IPS-18a (cell line): ENCODE measurements at regions not wholly inside any gene's neighbourhood (a gene's known extent, or its start where the extent isn't known, plus 50 kb on each side); places are given as distances from the start of the nearest gene placed in this dataset.
"Not testable (repeated sequence)": the region's sequence is repeated elsewhere in the genome, so short reads cannot be mapped to it uniquely, and the experiment has no call there.

Source experiments
- H3K27ac ChIP-seq: one replicate; pipeline ENCODE4 v1.5.1; 2013; ENCODE audit warnings: low read length
- H3K27me3 ChIP-seq: one replicate; pipeline ENCODE4 v1.6.1; 2013; ENCODE audit warnings: mild to moderate bottlenecking, low read length; ENCODE audit not compliant: control insufficient read depth, insufficient read depth
- H3K36me3 ChIP-seq: one replicate; pipeline ENCODE4 v1.6.1; 2013; ENCODE audit warnings: low read depth, low read length; ENCODE audit not compliant: control insufficient read depth
- H3K4me1 ChIP-seq: one replicate; pipeline ENCODE4 v1.6.1; 2013; ENCODE audit warnings: low read depth, low read length; ENCODE audit not compliant: control insufficient read depth
- H3K4me3 ChIP-seq: one replicate; pipeline ENCODE4 v1.5.1; 2013; ENCODE audit warnings: low read length
- H3K9ac ChIP-seq: one replicate; pipeline ENCODE4 v1.6.1; 2013; ENCODE audit warnings: mild to moderate bottlenecking, low read length, moderate library complexity
- H3K9me3 ChIP-seq: one replicate; pipeline ENCODE4 v1.6.1; 2013; ENCODE audit warnings: low read depth, low read length; ENCODE audit not compliant: control insufficient read depth

DNA sequence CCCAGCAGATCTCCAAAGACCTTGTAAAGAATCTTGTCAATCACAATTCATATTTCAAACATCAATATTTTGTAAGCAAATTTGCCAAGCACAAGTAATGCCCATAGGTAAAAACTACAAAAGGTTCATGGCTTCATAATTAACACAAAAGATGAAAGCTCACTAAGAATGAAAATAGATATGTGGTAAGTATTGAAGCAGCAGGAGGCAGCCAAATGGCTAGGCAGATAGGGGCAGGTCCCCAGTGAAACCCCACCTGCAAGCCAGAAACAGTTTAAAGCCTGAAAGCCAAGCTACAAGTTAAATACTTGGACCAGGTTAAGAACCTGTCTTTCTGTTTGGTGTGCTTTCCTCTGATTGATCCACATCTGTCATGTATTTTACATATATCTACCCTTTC is 942.6 kb upstream of the SPRY2 start:
- peaks cover 6% of the 10 kb centered on the region for H3K9me3 ChIP-seq
- no peaks in the 10 kb centered on the region for H3K36me3 ChIP-seq
- H3K9ac ChIP-seq: no peak overlapping the region
- no peak overlapping the region for H3K27ac ChIP-seq
- H3K4me1 ChIP-seq: no peaks in the 10 kb centered on the region
- H3K4me3 ChIP-seq: no peak overlapping the region
- no peaks in the 10 kb centered on the region for H3K27me3 ChIP-seq

DNA sequence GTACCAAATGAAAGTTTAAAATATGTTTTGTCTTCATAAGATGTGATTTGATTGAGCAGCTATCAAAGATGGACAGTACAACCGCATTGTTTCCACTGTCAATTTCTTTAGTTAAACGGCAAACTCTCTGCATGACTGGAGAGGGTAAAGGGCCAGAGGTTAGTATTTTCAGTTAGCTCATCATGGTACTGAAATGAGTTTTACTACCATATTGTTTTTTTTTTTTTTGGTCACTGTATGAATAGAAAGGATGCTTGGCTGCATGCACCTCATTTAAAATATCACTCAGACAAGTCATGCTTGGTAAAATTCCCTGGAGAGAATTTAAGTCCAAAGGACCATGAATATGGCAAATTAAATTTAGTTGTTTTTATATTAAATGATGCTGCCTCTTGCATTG is 942.1 kb upstream of the SPRY2 start:
- H3K36me3 ChIP-seq: no peaks in the 10 kb centered on the region
- H3K9me3 ChIP-seq: peaks cover 6% of the 10 kb centered on the region
- no peak overlapping the region for H3K4me3 ChIP-seq
- no peak overlapping the region for H3K9ac ChIP-seq
- H3K4me1 ChIP-seq: no peaks in the 10 kb centered on the region
- no peak overlapping the region for H3K27ac ChIP-seq
- no peaks in the 10 kb centered on the region for H3K27me3 ChIP-seq

DNA sequence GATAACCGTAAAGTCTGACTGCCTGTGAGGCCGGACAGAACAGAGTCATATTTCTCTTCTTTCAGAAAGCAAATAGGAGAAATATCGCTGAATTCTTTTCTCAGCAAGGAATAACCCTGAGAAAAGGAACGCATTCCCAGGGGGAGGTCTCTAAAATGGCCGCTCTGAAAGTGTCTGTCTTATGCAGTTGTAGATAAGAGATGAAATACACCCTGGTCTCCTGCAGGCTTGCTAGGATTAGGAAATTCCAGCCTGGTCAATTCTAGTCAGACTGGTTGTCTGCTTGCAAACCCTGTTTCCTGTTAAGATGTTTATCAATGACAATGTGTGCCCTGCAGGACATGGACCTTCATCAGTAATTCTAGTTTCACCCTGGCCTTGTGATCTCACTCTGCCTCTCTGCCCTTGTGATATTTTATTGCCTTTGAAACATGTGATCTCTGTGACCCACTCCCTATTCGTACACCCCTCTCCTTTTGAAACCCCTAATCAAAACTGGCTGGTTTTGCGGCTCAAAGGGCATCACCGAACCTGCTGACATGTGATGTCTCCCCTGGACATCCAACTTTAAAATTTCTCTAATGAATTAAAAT is 934.8 kb upstream of the SPRY2 start:
- Histone ChIP-seq H3K4me3 (no peak overlapping the region), H3K27ac (no peak overlapping the region), H3K27me3 (no peaks in the 10 kb centered on the region), H3K4me1 (no peaks in the 10 kb centered on the region), H3K9ac (no peak overlapping the region), H3K9me3 (no peaks in the 10 kb centered on the region), H3K36me3 (no peaks in the 10 kb centered on the region)

DNA sequence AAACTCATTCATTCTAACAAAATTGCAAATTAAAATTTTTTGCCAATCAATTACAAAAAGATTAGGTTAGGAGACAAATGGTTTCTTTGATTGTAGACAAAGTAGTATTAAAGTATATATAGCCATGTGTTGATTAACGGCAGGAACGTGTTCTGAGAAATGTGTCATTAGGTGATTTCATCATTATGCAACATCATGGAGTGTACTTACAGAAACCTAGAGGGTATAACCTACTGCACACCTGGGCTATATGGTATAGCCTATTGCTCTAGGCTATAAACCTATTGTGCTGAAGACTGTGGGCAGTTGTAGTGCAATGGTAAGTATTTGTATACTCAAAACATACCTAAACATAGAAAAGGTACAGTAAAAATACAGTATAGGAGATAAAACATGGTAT is 906.8 kb upstream of the SPRY2 start:
- Histone ChIP-seq H3K9me3 (no peaks in the 10 kb centered on the region), H3K36me3 (no peaks in the 10 kb centered on the region)

DNA sequence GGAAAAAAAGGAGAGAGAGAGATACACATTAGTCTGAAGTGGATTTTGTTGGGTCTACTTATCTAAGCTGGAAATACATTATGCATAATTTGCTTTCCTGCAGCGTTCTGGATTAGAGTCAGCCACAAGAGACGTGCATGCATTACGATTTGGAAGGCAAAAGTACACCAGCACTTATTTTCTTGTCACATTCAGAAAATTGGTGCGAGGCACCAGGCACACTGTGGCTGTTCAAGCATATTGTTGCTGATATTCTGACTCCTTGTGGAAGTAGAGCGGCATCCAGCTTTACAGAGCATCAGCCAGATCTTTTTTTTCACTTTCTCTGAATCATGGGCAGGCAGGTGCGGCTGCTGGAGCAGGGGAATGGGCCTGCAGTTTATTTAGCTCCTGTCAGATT is 905.6 kb upstream of the SPRY2 start:
- no peaks in the 10 kb centered on the region for H3K27me3 ChIP-seq
- H3K4me3 ChIP-seq: no peak overlapping the region
- H3K36me3 ChIP-seq: no peaks in the 10 kb centered on the region
- no peaks in the 10 kb centered on the region for H3K9me3 ChIP-seq
- no peak overlapping the region for H3K27ac ChIP-seq
- H3K4me1 ChIP-seq: no peaks in the 10 kb centered on the region
- no peak overlapping the region for H3K9ac ChIP-seq

More for the DNA sequence above, 906.8 kb upstream of the SPRY2 start:
- Histone ChIP-seq H3K9ac (no peak overlapping the region), H3K4me3 (no peak overlapping the region), H3K27ac (no peak overlapping the region), H3K4me1 (no peaks in the 10 kb centered on the region), H3K27me3 (no peaks in the 10 kb centered on the region)

DNA sequence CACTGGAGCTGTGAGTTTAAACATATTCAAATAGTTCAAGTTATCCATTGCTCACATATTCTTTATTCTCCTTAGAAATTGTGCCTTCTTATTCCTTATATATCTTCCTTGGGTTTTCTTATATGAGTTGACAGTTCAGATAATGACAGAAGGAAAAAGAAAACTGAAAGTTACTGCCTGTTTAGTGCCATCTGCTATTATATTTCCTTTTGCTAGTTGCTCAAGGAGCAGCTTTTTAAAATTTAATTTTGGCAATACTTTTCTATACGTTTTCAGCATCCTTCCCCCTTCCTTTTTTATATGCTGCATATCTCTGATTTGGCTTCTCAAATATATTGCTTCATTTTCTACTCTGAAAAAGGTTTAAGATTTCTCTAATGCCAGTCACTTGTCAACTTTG is 903.1 kb upstream of the SPRY2 start:
- no peak overlapping the region for H3K4me3 ChIP-seq
- H3K36me3 ChIP-seq: no peaks in the 10 kb centered on the region
- H3K9ac ChIP-seq: no peak overlapping the region
- no peak overlapping the region for H3K27ac ChIP-seq
- H3K9me3 ChIP-seq: no peaks in the 10 kb centered on the region
- no peaks in the 10 kb centered on the region for H3K27me3 ChIP-seq
- H3K4me1 ChIP-seq: no peaks in the 10 kb centered on the region

DNA sequence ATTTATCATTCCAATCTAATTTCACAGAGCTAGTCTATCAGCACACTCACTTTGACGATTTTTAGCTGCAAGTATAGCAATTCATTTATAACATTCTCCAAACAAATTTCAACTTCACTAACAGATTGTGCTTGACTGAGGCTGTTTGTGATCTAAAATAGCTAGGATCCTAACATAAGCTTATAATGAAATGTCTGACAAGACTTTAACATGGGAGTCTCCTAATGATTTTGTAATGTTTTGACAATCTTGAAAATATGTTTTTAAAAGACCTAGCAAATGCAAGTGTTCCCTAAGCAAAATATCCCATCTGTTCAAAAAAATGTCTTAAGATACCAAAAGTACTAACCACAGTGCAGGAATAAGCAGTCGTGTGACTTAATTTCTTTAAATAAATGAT is 889.5 kb upstream of the SPRY2 start:
- no peaks in the 10 kb centered on the region for H3K27me3 ChIP-seq
- H3K4me1 ChIP-seq: no peaks in the 10 kb centered on the region
- no peak overlapping the region for H3K27ac ChIP-seq
- no peak overlapping the region for H3K9ac ChIP-seq
- no peaks in the 10 kb centered on the region for H3K9me3 ChIP-seq
- H3K36me3 ChIP-seq: no peaks in the 10 kb centered on the region
- H3K4me3 ChIP-seq: no peak overlapping the region

DNA sequence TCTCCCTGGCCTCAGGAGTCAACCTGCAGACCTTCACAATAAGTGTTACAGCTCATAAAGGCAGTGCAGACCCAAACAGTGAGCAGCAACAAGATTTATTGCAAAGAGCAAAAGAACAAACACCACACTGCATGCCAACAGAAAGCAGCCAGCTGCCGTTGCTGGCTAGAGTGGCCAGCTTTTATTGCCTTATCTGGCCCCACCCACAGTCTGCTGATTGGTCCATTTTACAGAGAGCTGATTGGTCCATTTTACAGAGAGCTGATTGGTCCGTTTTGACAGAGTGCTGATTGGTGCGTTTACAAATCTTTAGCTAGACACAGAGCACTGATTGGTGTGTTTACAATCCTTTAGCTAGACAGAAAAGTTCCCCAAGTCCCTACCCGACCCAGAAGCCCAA is 885.9 kb upstream of the SPRY2 start:
- not testable (repeated sequence) for H3K27ac ChIP-seq, H3K4me1 ChIP-seq, H3K9ac ChIP-seq, H3K9me3 ChIP-seq, H3K36me3 ChIP-seq, H3K4me3 ChIP-seq, H3K27me3 ChIP-seq

DNA sequence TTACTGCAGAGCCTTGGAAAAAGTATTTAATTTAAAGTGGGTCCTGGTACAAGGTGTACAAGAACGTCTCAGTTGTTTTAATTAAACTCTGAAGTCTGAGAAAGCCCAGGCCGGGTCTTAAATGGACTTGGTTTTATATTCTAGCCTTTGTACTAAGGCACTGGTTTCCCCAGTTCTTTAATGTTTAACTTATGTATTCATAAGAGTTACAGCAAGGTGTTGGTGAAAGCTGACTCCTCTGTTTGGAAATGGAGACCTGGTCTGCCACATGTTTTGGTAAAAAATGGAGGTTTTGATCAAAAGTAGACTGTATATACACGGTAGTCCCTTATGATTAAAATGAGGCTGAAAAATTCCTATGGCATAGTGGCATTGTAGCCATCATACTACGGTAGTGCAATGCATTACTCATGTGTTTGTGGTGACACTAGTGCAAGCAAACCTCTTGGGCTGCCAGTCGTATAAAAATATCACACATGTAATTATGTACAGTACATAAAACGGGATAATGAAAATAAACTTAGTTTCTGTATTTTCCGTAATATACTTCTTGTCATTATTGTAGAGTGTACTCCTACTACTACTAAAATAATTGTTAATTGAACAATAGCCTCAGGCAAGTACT is 883.4 kb upstream of the SPRY2 start:
- Histone ChIP-seq H3K9ac (no peak overlapping the region), H3K9me3 (no peaks in the 10 kb centered on the region), H3K27ac (no peak overlapping the region)

DNA sequence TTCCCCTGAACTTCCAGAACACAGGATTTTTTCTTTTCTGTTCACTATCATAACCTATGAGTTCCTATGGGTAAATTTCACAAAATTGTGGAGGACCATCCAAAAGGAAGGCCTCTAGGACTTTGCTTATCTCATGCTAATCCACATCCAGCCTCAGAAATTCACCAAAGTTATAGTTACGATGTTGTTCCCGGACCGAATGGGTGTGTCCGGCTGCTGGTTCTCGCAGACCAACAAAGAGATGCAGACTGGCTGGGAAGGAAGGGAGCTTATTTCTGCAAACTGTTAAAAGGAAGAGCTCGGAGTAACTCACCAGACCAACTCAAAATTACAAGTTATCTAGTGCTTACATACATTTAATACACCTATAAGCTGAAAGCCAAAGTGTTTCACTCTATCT is 882.9 kb upstream of the SPRY2 start:
- H3K4me1 ChIP-seq: no peaks in the 10 kb centered on the region
- H3K9ac ChIP-seq: no peak overlapping the region
- no peak overlapping the region for H3K27ac ChIP-seq
- no peaks in the 10 kb centered on the region for H3K9me3 ChIP-seq
- no peaks in the 10 kb centered on the region for H3K27me3 ChIP-seq
- no peaks in the 10 kb centered on the region for H3K36me3 ChIP-seq
- H3K4me3 ChIP-seq: no peak overlapping the region

More for the DNA sequence above, 883.4 kb upstream of the SPRY2 start:
- no peaks in the 10 kb centered on the region for H3K27me3 ChIP-seq
- no peaks in the 10 kb centered on the region for H3K4me1 ChIP-seq
- H3K36me3 ChIP-seq: no peaks in the 10 kb centered on the region
- H3K4me3 ChIP-seq: no peak overlapping the region

DNA sequence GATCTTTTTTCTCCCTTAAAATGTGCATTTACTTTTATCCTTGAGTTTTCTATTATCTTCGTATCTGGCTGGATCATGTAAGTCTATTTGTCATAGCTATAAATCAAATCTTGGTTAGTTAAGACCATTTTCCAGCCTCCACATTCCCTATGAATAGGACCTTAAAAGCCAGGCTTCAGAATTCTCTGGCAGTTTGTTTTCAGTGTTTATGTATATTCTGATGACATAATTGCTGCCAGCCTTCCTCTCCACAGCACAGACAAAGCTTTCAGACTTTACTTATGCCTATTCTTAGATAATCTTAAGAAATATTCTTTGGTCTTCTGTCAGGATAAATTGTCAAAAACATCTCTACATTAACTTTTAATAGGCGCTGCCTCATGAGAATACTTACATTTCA is 870.8 kb upstream of the SPRY2 start:
- no peaks in the 10 kb centered on the region for H3K36me3 ChIP-seq
- no peaks in the 10 kb centered on the region for H3K4me1 ChIP-seq
- no peak overlapping the region for H3K4me3 ChIP-seq

DNA sequence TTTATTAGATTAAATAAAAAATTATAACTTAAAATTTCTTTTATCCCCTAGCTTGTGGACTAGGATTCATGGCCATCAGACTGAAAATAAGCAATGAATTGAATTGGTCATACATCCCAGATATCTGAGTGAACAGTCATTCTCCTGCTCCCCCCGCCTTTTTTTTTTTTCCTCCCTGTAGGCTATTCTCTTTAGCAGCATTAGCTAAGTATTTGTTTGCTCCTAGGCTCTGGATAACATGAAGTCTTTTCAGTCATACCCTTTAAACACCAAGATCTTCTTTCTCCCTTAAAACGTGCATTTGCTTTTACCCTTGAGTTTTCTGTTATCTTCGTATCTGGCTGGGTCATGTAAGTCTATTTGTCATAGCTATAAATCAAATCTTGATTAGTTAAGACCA is 866.7 kb upstream of the SPRY2 start:
- Histone ChIP-seq H3K9ac (no peak overlapping the region), H3K4me3 (no peak overlapping the region), H3K4me1 (no peaks in the 10 kb centered on the region), H3K27ac (no peak overlapping the region), H3K27me3 (no peaks in the 10 kb centered on the region), H3K36me3 (no peaks in the 10 kb centered on the region), H3K9me3 (no peaks in the 10 kb centered on the region)

More for the DNA sequence above, 870.8 kb upstream of the SPRY2 start:
- Histone ChIP-seq H3K27ac (no peak overlapping the region), H3K27me3 (no peaks in the 10 kb centered on the region), H3K9me3 (no peaks in the 10 kb centered on the region), H3K9ac (no peak overlapping the region)
